HG03460 (cell line): ENCODE measurements at regions not wholly inside any gene's neighbourhood (a gene's known extent, or its start where the extent isn't known, plus 50 kb on each side); places are given as distances from the start of the nearest gene placed in this dataset.
"Not testable (repeated sequence)": the region's sequence is repeated elsewhere in the genome, so short reads cannot be mapped to it uniquely, and the experiment has no call there.

ENCODE experiments used
- ATAC-seq: cut with Tn5 transposase; IDR thresholded peaks from one replicate; pipeline ENCODE4 v1.9.1; 2021; ENCODE audit not compliant: unreplicated experiment

DNA sequence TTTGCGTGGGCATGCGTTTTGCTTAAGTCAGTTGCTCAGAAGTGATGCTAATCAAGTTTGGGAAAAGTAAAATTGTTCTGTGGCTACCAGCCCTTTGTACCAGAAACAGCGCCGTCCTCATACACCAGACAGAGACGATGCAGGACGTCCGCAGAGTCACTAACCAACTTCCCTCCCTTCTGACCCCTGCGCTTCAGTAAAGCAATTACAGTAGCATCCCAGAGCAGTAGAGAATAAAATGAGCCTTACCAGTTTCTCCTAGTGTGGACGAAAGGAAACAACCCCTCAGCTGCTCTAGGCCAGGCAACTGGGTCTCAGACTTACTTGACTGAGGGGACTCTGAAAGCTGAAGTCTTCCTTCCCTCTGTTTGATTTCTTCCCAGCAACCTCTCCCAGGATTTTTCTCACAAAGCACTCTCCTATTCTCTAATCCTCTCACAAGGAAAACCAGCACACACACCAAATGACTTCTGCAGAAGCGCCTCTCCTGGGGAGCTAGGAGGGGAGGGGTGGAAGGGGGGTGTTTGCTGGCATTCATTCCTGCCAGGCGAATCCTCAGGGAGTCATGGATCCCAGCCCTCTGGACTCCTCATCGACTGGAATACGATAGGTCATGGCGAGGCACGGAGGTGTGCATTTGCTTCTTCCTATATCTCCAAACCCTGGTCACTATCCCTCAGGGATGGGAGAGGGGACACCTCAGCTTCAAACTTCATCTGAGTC, 56.0 kb upstream of the MID1 start:
- no peak for ATAC-seq

GRCh38 chrX:10677490-10677889, 57.1 kb upstream of the MID1 start:
- no peak for ATAC-seq

DNA sequence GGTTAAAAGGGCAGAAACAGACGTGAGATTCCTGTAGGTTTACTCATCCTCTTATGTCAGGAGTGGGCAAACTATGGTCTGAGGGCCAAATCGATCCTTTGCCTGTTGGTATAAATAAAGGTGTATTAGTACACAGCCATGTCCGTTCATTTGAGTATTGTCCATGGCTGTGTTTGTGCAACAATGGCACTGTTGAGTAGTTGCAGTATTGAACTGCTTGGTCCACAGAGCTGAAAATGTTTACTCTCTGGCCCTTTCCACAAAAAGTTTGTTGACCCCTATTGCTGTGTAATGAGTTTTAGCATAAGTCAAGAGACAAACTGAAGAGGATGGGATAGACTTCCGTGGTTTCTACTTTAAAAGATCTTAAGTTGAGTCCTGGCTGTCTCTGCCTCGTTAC, 59.0 kb upstream of the MID1 start:
- ATAC-seq = no peak

DNA sequence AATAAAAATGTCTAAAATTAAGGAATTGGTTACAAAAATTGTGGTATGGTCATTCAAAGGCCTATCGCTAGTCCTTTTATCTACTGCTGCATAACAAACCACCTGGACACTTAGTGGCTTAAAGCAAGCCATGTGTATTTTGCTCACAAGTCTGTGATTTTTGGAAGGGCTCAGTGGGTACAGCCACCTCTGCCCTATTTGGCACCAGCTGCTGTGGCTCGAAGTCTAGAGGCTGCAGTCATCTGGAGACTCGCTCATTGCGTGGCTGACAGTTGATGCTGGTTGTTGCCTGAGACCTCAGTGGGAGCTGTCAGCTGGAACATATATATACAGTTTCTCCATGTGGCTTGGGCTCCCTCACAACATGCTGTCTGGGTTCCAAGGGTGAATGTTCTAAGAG, 60.8 kb upstream of the MID1 start:
- ATAC-seq = no peak

GRCh38 chrX:10683631-10684030, 63.2 kb upstream of the MID1 start:
- ATAC-seq = not testable (repeated sequence)

DNA sequence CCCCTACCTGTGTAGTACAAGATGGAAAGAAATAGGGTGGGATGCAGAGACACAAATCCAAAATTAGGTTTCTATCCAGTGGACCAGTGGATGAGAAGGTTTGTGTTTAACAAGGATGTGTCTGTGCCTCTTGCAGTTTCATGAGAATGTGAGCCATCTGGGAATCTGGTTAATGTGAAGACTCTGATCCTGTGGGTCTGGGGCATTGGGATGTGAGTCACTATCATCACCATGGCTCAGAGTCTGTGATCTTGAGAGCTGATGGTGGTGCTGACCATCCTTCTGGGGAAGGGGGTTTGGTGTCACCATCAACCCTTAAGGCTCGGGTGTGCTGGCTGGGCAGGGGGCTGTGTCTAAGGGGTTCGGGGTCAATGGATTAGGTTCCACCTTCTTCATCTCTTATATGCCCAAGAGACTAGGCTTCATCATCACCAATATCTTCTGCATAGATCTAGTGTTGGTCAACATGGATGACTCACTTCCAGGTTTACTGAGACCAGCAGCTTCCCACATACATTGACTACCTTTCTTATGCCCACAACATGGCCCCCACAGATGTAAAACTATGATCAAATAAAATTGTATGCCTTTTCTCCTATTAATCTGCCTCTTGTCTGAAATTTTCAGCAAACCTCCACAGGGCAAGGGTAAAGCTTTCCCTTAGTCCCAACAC, 65.7 kb upstream of the MID1 start:
- ATAC-seq = no peak

DNA sequence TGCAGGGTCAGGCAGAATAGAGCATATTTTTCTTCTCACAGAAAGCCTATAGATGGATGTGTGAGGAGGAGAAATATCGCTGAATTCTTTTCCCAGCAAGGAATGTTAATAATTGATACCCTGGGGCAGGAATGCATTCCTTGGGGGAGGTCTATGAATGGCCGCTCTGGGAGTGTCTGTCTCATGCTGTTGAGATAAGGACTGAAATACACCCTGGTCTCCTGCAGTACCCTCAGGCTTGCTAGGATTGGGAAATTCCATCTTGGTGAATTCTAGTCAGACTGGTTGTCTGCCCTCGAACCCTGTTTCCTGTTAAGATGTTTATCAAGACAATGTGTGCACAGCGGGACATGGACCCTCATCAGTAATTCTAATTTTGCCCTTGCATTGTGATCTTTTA, 71.4 kb upstream of the MID1 start:
- not testable (repeated sequence) for ATAC-seq

GRCh38 chrX:10697616-10698317, 77.4 kb upstream of the MID1 start:
- ATAC-seq = no peak

- no peak for ATAC-seq
Measured at GRCh38 chrX:10698318-10698640, 77.9 kb upstream of the MID1 start.

DNA sequence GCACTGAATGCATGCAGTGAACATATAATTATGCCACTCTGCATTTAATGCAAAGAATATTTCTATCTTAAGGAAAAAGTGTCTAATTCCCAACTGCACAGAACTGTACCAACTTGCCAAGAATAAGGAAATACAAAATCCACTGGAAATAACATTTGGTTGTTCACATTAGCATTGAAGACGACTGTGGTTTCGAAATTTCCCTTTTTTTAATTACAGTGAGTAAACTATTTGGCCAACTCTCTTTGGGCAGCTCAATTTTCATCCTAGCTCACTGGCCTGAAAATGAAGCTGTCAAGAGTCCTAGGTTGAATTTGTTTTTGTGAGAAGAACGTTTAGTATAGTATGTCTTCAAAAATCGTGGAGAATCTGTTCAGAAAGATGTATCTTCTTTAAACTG, 81.6 kb upstream of the MID1 start:
- ATAC-seq = no peak

DNA sequence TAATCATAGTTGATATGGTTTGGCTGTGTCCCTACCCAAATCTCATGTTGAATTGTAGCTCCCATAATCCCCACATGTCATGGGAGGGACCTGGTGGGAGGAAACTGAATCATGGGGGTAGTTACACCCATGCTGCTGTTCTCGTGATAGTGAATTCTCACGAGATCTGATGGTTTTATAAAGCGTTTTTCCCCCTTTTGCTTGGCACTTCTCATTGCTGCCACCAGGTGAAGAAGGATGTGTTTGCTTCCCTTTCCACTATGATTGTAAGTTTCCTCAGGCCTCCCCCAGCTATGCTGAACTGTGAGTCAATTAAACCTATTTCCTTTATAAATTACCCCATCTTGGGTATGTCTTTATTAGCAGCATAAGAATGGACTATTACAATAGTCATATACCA, 86.0 kb upstream of the MID1 start:
- not testable (repeated sequence) for ATAC-seq

GRCh38 chrX:10707773-10708172, 87.4 kb upstream of the MID1 start:
- no peak for ATAC-seq

GRCh38 chrX:10709276-10709675, 88.9 kb upstream of the MID1 start:
- no peak for ATAC-seq

GRCh38 chrX:10714531-10714930, 94.1 kb upstream of the MID1 start:
- no peak for ATAC-seq

- ATAC-seq = no peak
Measured at GRCh38 chrX:10722851-10723250, 102.5 kb upstream of the MID1 start.

DNA sequence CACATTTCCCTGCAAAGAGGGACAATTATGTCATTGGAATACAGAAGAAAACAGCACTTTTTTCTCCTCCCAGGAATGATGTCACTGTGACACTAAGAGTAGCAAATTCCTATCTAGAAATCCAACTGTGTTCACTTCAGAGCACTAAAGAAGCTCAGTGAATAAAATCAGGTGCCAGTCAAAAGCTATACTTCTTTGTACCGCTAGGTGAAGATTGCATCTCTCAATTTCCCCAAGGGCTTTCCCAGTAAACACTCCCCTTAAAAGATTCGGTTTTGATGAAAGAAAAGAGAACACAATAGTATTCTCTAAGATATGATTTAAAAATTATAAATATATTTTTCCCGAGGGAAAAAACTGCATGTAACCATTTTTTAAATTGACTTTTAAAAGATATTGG, 104.7 kb upstream of the MID1 start:
- no peak for ATAC-seq

DNA sequence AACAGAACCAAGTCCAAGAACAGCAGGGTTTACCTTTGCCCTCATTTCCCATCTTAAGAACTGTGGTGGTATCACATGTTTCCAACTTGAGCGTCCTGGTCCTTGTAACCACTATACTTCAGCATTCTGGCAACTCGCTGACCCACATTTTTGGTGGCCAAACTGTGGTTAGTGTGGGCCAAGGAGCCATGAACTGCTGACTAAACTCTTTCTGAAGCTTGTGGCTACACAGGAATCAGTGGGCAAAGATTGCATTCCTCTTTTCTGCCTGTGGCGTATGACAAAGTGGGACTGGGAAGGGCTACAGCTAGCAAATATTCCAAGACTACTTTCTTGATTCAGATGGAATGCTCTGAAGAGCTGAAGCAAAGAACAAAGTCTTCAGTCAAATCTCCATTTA, 106.3 kb upstream of the MID1 start:
- ATAC-seq = no peak

DNA sequence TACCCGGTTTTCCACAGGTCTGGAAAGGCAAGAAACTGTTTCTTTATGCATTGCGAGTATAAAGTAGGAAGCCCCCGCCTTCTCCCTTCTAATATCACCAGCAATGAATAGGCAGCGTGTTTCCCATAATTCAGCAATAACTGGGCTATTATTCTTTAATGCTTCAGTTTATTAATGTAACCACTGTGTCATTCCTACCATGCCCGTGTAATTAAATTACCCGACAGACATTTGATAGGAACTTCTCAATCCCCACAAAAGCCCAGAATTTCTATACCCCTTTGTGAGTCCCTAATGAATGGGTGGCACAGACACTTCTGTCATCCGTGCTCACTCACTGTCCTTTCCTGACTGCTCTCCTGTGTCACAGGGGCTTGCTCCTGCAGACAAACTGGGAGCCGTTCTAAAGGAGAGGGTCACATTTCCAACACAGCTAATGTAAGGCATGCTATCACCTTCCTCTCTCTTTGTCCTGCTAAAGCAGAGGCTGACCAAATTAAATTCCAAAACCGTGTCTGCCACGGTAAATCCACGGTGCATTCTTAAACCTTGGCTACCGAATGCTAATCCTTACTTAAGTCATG, 108.5 kb upstream of the MID1 start:
- ATAC-seq = no peak

- no peak for ATAC-seq
Measured at GRCh38 chrX:10739426-10739825, 119.0 kb upstream of the MID1 start.

GRCh38 chrX:10741003-10741402, 120.6 kb upstream of the MID1 start:
- ATAC-seq = no peak

DNA sequence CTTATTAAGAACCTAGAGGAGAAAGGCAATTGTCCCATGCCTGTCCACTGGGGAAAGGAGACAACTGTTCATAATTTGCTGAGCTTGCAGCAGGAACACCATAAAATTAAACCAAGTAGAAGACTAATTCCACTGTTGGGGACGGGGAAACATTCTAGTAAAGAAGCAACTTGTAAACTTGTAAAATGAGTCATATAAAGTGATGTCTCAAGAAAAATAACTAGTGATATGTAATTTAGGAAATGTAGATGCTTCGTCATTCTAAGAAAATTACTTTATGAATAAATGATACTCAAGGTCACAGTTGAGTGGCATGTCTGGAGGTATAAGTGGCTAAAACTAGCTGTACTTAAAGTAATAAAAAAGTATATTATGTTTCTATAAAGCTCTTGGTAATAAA, 121.2 kb upstream of the MID1 start:
- ATAC-seq = no peak

DNA sequence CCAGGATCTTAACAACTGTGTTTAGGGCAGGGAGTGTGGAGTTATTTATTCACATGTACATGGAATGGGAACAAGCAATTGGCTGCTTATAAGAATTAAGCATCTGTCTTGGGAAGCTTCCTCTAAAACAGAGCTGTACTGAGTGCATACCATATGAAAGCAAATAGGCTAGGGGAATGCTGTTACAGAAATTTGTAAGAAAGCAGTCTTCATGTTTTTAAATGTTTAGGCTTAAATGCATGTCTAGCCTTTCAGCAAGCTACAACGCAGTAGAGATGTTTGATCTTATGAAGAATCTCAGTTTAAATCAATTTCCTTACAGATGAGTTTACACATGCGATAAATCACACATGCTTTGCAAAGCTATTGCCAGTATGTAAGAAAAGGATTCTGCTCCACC, 123.1 kb upstream of the MID1 start:
- ATAC-seq = no peak
